Neutrophil (primary cell): ENCODE measurements at regions not wholly inside any gene's neighbourhood (a gene's known extent, or its start where the extent isn't known, plus 50 kb on each side); places are given as distances from the start of the nearest gene placed in this dataset.

Experiments
- H3K27ac ChIP-seq: fragments of 200-600 bp; sonication (generic); 2 replicates; pipeline ENCODE4 v1.5.1; 2016; ENCODE audit warnings: mild to moderate bottlenecking, moderate library complexity
- H3K27me3 ChIP-seq: fragments of 200-600 bp; sonication (generic); 2 replicates; pipeline ENCODE4 v1.6.0; 2016; ENCODE audit warnings: mild to moderate bottlenecking
- H3K36me3 ChIP-seq: fragments of 200-600 bp; sonication (generic); 2 replicates; pipeline ENCODE4 v1.5.1; 2017
- H3K4me1 ChIP-seq, 2 experiments: fragments of 200-600 bp in 1 of 2; sonication (generic) in 1 of 2; 1 replicate in 1 of 2; 2 replicates in 1 of 2; pipeline versions ENCODE4 v1.5.1 to v1.6.1; 2013 to 2016; ENCODE audit warnings: low read depth in 1 of 2, low read length in 1 of 2, mild to moderate bottlenecking in 1 of 2, moderate library complexity in 1 of 2; ENCODE audit not compliant: control insufficient read depth in 1 of 2, insufficient read depth in 1 of 2
- H3K4me3 ChIP-seq, 2 experiments: fragments of 200-600 bp in 1 of 2; sonication (generic) in 1 of 2; 1 replicate in 1 of 2; 2 replicates in 1 of 2; pipeline ENCODE4 v1.5.1; 2013 to 2016; ENCODE audit warnings: low read depth in 1 of 2, low read length in 1 of 2, mild to moderate bottlenecking in 1 of 2, moderate library complexity in 1 of 2
- H3K9me3 ChIP-seq: fragments of 200-600 bp; sonication (generic); 2 replicates; pipeline ENCODE4 v1.5.1; 2016
- CTCF ChIP-seq: fragments of 200-600 bp; sonication (generic); IDR thresholded peaks from 2 replicates; pipeline ENCODE4 v1.5.1; 2016; ENCODE audit warnings: antibody characterized with exemption

- no peak for TF ChIP-seq CTCF
Measured at GRCh38 chr7:29754874-29755490, 51.3 kb upstream of the WIPF3 start.

More at GRCh38 chr7:29754874-29755490, 51.3 kb upstream of the WIPF3 start:
- Histone ChIP-seq H3K4me3 (no peak overlapping the region), H3K27me3 (no peaks in the 10 kb centered on the region), H3K9me3 (no peaks in the 10 kb centered on the region), H3K4me1 (no peaks in the 10 kb centered on the region), H3K27ac (no peak overlapping the region), H3K36me3 (no peaks in the 10 kb centered on the region)
